HG03342 (cell line): ENCODE measurements at regions not wholly inside any gene's neighbourhood (a gene's known extent, or its start where the extent isn't known, plus 50 kb on each side); places are given as distances from the start of the nearest gene placed in this dataset.
"Not testable (repeated sequence)": the region's sequence is repeated elsewhere in the genome, so short reads cannot be mapped to it uniquely, and the experiment has no call there.

ENCODE experiments used
- ATAC-seq: cut with Tn5 transposase; IDR thresholded peaks from one replicate; pipeline ENCODE4 v1.9.1; 2021; ENCODE audit warnings: mild to moderate bottlenecking, moderate library complexity; ENCODE audit not compliant: unreplicated experiment

DNA sequence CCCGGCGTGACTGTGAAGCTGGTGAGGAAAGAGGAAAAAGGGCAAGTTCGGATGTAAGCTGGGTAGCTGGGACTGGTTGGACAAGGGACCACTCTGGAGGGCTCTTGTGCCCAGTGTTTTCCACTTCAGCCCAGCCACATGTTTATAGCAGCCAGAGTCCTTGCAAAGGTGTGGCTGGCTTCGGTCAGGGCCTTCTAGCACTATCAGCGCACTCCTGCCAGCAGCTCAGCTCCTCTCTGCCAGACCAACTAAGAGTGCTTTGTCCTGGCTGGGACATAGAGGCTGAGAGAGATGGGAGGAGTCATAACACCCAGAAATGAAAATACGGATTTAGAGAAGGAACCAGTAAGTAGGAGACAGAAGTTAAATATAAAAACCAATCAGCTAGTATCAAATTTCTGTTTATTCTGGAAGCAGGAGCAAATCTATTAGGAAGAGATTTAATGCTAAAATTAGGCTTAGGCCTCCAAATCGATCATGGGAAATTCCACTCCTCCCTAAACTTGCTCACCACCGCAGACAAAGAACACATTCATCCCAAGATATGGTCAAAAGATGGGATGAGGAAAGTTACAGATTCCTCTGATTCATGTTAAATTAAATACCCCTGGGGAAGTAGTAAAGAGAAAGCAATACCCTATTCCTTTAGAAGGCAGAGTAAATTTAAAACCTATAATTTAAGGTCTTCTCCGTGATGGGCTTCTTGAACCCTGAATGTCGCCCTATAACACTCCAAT, 135.0 kb downstream of the RALA start:
- no peak for ATAC-seq

GRCh38 chr7:39761449-39761848, 138.1 kb downstream of the RALA start:
- ATAC-seq, result no peak

- not testable (repeated sequence) for ATAC-seq
These were observed 139.1 kb downstream of the RALA start for GRCh38 chr7:39762466-39762865.

- not testable (repeated sequence) for ATAC-seq
These were observed 139.5 kb downstream of the RALA start for GRCh38 chr7:39762881-39763280.

GRCh38 chr7:39765833-39766232, 142.5 kb downstream of the RALA start:
- not testable (repeated sequence) for ATAC-seq

GRCh38 chr7:39768439-39768838, 145.1 kb downstream of the RALA start:
- ATAC-seq, result not testable (repeated sequence)

DNA sequence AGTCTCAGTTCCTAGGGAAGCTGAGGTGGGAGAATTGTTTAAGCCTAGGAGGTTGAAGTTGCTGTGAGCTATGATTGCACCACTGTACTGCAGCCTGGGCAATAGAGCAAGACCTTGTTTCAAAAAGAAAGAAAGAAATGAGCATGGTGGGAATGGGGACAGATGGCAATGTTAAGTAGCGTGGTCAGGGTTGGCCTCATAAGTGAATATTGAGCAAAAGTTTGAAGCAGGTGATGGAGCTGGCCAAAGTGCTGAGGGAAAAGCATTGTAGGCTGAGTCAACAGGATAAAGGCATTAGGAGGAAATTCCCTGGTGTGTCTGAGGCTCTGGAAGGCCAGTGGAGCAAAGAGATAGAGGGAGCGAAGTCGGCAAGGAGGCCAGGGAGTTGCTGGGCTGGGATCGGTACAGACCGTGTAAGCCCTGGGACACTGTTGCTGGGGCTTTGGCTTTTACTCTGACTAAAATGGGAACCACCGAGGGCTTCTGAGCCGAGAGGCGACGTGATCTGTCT, 151.0 kb downstream of the RALA start:
- not testable (repeated sequence) for ATAC-seq

DNA sequence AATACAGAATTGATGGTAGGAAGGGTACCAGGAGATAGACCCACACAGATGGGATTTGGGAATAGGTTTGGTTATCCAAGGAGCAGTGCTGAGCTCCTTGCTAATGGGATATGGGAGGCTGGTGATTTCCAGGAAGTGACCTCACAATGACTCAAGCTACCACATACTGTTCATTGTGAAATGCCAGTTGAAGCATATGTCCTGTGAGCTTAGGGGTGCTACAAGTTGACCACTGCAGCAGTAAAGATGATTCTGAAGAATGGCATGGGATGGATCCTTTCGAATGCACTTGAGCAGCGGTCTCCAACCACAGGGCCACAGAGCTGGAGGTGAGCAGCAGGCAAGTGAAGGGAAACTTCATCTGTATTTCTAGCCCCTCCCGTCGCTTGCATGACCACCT, 158.2 kb downstream of the RALA start:
- ATAC-seq, result not testable (repeated sequence)

DNA sequence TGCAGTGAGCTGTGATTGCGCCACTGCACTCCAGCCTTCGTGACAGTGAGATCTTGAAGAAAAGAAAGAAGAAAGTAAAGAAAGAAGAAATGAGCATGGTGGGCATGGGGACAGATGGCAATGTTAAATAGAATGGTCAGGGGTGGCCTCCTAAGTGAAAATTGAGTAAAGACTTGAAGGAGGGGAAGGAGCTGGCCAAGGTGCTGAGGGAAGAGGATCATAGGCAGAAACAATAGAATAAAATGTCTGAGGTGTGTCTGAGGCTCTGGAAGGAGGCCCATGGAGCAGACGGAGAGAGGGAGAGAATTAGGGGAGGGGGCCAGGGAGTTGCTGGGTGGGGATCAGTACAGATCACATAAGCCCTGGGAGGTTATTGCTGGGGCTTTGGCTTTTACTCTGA, 163.1 kb downstream of the RALA start:
- not testable (repeated sequence) for ATAC-seq

DNA sequence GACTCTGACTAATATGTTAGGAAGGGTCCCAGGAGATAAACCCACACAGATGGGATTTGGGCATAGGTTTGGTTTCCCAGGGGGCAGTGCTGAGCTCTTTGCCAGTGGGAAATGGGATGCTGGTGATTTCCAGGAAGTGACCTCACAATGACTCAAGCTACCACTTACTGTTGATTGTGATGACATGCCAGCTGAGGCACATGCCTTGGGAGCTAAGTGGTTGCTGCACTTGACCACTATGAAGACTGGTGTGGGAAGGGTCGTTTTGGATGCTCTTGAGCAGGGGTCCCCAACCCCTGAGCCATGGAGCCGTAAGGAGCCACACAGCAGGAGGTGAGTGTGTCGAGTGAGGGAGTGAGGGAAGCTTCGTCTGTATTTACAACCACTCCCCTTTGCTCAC, 159.0 kb upstream of the CDK13 start:
- ATAC-seq, result not testable (repeated sequence)

DNA sequence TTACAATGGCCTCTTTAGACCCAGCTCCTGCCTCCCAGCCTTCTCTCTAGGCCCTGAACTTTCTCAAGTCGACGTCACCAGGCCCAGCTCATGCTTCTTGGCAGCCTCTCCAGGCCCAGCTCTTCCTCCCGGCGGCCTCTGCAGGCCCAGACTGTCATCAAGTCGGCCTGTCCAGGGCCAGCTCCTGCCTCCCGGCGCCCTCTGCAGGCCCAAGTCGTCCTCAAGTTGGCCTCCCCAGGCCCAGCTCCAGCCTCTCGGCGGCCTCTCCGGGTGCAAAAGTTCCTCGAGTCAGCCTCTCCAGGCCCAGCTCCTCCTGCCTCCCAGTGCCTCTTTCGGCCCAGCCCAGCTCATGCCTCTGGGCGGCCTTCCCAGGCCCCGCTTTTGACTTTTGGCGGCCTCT, 158.1 kb upstream of the CDK13 start:
- ATAC-seq, result not testable (repeated sequence)

DNA sequence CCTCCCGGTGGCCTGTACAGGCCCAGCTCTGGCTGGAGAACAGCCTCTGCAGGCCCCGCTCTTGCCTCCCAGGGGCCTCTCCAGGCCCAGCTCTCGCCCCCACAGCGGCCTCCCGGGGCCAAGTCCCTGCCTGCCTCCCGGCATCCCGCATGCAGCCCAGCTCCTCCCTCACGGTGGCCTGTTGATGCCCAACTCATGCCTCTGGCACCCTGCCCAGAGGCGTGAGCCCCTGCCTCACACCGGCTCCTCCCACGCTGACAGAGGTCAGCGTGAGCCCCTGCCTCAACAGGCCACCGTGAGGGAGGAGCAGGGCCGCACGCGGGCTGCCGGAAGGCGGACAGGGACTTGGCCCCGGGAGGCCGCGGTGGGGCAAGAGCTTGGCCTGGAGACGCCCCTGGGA, 157.0 kb upstream of the CDK13 start:
- not testable (repeated sequence) for ATAC-seq

GRCh38 chr7:39793851-39794250, 156.2 kb upstream of the CDK13 start:
- not testable (repeated sequence) for ATAC-seq

DNA sequence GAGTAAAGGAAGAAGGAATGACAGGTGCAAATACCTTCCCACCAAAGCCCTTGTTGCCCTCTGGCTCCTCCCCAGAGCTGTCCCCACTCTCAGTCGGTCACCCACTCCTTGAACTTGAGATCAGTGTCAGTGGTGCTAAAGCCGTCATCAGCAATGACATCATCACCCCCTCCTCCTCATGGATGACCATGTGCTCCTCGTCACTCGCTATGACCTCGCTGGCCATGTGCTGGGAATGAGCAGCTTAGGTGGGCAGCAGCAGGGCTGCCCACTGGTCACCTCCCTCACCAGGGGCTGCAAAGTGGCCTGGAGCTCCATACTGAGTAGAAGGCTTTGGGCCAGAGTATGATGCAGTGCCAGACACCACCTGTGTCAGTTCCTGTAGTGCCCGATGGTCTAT, 153.1 kb upstream of the CDK13 start:
- not testable (repeated sequence) for ATAC-seq

- not testable (repeated sequence) for ATAC-seq
These were observed 152.0 kb upstream of the CDK13 start for GRCh38 chr7:39798077-39798476.

DNA sequence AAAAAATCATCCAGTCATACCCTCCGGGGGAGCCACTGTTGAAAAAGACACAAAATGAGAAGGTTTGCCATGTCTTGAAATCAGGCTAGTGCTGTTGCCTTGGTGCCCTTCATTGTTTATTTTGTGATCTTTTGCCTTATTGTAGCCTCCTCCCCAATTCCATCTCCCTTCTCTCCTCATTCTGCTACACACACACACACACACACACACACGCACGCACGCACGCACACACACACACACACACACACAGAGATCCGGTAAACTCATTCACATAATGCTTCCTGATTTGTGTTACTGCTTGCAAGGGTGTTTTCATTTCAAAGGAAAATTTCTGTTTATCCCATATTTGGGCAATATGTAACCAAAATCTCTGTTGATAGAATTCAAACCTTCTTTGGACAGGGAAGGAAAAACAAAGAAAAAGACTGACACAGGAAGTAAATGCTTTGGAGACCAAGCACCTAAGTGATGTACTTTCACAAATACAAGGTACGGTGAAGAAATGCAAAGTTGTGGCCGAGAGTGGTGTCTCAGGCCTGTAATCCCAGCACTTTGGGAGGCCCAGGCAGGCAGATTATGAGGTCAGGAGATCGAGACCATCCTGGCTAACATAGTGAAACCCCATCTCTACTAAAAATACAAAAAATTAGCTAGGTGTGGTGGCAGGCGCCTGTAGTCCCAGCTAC, 141.1 kb upstream of the CDK13 start:
- ATAC-seq, result no peak

DNA sequence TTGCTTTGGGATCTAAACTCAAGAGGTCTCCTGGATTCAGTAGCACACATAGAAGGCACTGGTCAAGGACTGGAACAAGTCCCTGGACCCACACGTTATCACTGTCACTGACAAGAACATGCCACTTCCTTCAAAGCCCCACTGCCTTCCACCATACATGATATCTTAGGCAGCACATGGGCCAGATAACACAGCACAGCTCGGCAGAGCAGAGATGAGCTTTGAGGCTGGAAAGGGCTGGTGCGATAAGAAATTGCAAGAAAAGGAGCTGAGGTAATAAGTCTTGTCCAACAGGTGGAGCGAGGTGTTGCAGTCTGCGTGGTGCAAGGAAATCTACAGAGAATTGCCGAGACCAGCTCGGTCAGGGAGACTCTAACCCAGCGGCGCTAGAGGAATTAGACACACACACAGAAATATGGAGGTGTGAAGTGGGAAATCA, 139.8 kb upstream of the CDK13 start:
- no peak for ATAC-seq

DNA sequence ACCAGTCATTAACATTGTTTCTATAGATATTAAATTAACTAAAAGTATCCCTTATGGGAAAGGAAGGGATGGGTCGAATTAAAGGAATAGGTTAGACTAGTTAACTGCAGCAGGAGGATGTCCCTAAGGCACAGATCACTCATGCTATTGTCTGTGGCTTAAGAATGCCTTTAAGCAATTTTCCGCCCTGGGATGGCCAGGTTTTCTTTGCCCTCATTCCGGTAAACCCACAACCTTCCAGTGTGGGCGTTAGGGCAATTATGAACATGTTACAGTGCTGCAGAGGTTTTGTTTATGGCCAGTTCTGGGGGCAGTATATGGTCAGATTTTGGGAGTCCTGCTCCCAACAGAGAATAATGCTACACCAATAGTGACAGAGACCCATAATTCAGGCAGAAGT, 139.3 kb upstream of the CDK13 start:
- no peak for ATAC-seq

- no peak for ATAC-seq
These were observed 138.9 kb upstream of the CDK13 start for GRCh38 chr7:39811161-39811614.

GRCh38 chr7:39816462-39817060, 133.5 kb upstream of the CDK13 start:
- no peak for ATAC-seq

- no peak for ATAC-seq
These were observed 130.5 kb upstream of the CDK13 start for GRCh38 chr7:39819514-39819913.
